ENCODE measurements at regions not wholly inside any gene's neighbourhood (a gene's known extent, or its start where the extent isn't known, plus 50 kb on each side); places are given as distances from the start of the nearest gene placed in this dataset.

GRCh38 chr17:72024457-72024856 is 96.4 kb upstream of the SOX9 start (continued):
- TF ChIP-seq ZSCAN18 (CRISPR knock-in tag; IDR thresholded peaks at IDR 0.05): no peak
- TF ChIP-seq CTCF (IDR thresholded peaks at IDR 0.05): no peak
- TF ChIP-seq CBFB (CRISPR knock-in tag; IDR thresholded peaks at IDR 0.05; ENCODE audit: low read depth): no peak
- no peak for TF ChIP-seq ATF2 (CRISPR knock-in tag; IDR thresholded peaks at IDR 0.05; ENCODE audit: borderline replicate concordance, low read depth)
- TF ChIP-seq GABPB1 (CRISPR knock-in tag; IDR thresholded peaks at IDR 0.05): no peak
- no peak for TF ChIP-seq NR2C2 (CRISPR knock-in tag; IDR thresholded peaks at IDR 0.05)
- no peak for TF ChIP-seq ZNF121 (CRISPR knock-in tag; IDR thresholded peaks at IDR 0.05)
- no peak for TF ChIP-seq JAZF1 (CRISPR knock-in tag; IDR thresholded peaks at IDR 0.05)

- Mint-ChIP-seq H3K36me3 (no peaks in the 10 kb centered on the region), H3K4me1 (peaks cover 37% of the 10 kb centered on the region), H3K27me3 (ENCODE audit: low read depth) (peaks cover 9% of the 10 kb centered on the region; the same call in 1 of the 2 replicates), H3K9me3 (no peaks in the 10 kb centered on the region), H3K4me3 (no peak overlapping the region), H3K27ac (no peak overlapping the region)
- DNase-seq (ENCODE audit: low spot score): no peak
- TF ChIP-seq TEAD1 (CRISPR knock-in tag; IDR thresholded peaks at IDR 0.05): no peak
- ChIA-PET POLR2A (no interaction called here), CTCF (no interaction called here)
- ATAC-seq: no peak
These were observed 95.7 kb upstream of the SOX9 start for GRCh38 chr17:72025113-72025512.

- ChIA-PET CTCF (interaction anchor here (0.6 to 2.0 kb wide), 12 partner anchors 14 to 516 kb away, joined by 3 to 7 read pairs (median 3); partner anchors contain the start of gene SOX9), POLR2A (interaction anchor here (0.6 to 1.4 kb wide), 4 partner anchors 12 to 701 kb away, joined by 3 to 4 read pairs (median 3); partner anchors contain the start of gene SOX9)
- peaks cover 57% of the 10 kb centered on the region for H3K4me1 Mint-ChIP-seq
- H3K4me3 Mint-ChIP-seq: peak overlapping the region; percentile 66
- ATAC-seq (peak; percentile 93), DNase-seq (ENCODE audit: low spot score) (peak; percentile 82)
- H3K27ac Mint-ChIP-seq: peak overlapping the region; percentile 79
- peaks cover 9% of the 10 kb centered on the region; the same call in 1 of the 2 replicates for H3K27me3 Mint-ChIP-seq (ENCODE audit: low read depth)
- no peaks in the 10 kb centered on the region for H3K9me3 Mint-ChIP-seq
- H3K36me3 Mint-ChIP-seq: no peaks in the 10 kb centered on the region
- TF ChIP-seq KAT7 (CRISPR knock-in tag; IDR thresholded peaks at IDR 0.05; ENCODE audit: borderline replicate concordance) (0 out of 2 replicates have a peak, but pooled peaks have one; percentile 49), TEAD1 (CRISPR knock-in tag; IDR thresholded peaks at IDR 0.05) (no peak), FOXP4 (CRISPR knock-in tag; IDR thresholded peaks at IDR 0.05) (peak; percentile 78; the same call in 1 of the 2 replicates), FOXP1 (CRISPR knock-in tag; IDR thresholded peaks at IDR 0.05; ENCODE audit: borderline replicate concordance) (peak; percentile 59; the same call in 1 of the 2 replicates), ZNF281 (CRISPR knock-in tag; IDR thresholded peaks at IDR 0.05) (0 out of 2 replicates have a peak, but pooled peaks have one; percentile 54), MAX (CRISPR knock-in tag; IDR thresholded peaks at IDR 0.05) (peak; percentile 39; the same call in 1 of the 2 replicates), ZNF232 (CRISPR knock-in tag; IDR thresholded peaks at IDR 0.05) (peak; percentile 70; the same call in 1 of the 2 replicates), NFYB (CRISPR knock-in tag; conservative IDR thresholded peaks at IDR 0.05; ENCODE audit: low read depth) (no peak), GABPB1 (CRISPR knock-in tag; IDR thresholded peaks at IDR 0.05) (peak; percentile 75), AFF4 (CRISPR knock-in tag; IDR thresholded peaks at IDR 0.05; ENCODE audit: borderline replicate concordance) (peak; percentile 34; the same call in 1 of the 2 replicates)
These were observed 90.5 kb upstream of the SOX9 start for GRCh38 chr17:72030067-72030899.
